ENCODE measurements at regions not wholly inside any gene's neighbourhood (a gene's known extent, or its start where the extent isn't known, plus 50 kb on each side); places are given as distances from the start of the nearest gene placed in this dataset.

DNA sequence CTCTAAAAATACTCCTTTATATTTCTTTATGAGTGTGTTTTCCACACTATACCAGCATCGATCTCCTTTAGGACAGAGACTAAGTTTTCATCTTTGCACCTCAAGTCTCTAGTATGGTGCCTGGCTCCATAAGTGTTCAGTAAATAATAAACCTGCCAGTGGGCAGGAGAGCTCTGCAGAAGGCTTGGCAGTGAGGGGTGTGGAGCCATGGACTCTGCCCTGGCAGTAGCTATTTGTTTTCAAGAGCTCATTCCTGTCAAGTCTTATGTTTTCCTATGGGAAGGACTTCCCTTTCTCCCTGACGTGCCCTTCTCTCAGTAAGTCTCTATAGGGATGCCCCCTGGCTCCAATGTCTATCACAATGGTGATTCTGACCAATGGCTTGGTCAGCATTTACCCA is 252.2 kb downstream of the PIK3R1 start (continued):
- TF ChIP-seq NFIC (IDR thresholded peaks at IDR 0.05; ENCODE audit: borderline replicate concordance) (no peak), JUND (IDR thresholded peaks at IDR 0.05) (no peak), RXRA (IDR thresholded peaks at IDR 0.05; ENCODE audit: borderline replicate concordance, low read depth) (no peak), RCOR1 (IDR thresholded peaks at IDR 0.05; ENCODE audit: low read length) (no peak), TEAD4 (IDR thresholded peaks at IDR 0.05; ENCODE audit: borderline replicate concordance, insufficient read depth) (no peak)
- TF ChIP-seq, protein P1, sequence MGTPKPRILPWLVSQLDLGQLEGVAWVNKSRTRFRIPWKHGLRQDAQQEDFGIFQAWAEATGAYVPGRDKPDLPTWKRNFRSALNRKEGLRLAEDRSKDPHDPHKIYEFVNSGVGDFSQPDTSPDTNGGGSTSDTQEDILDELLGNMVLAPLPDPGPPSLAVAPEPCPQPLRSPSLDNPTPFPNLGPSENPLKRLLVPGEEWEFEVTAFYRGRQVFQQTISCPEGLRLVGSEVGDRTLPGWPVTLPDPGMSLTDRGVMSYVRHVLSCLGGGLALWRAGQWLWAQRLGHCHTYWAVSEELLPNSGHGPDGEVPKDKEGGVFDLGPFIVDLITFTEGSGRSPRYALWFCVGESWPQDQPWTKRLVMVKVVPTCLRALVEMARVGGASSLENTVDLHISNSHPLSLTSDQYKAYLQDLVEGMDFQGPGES (IDR thresholded peaks at IDR 0.05; ENCODE audit: low read depth, low read length) = no peak
- TF ChIP-seq, protein P2, sequence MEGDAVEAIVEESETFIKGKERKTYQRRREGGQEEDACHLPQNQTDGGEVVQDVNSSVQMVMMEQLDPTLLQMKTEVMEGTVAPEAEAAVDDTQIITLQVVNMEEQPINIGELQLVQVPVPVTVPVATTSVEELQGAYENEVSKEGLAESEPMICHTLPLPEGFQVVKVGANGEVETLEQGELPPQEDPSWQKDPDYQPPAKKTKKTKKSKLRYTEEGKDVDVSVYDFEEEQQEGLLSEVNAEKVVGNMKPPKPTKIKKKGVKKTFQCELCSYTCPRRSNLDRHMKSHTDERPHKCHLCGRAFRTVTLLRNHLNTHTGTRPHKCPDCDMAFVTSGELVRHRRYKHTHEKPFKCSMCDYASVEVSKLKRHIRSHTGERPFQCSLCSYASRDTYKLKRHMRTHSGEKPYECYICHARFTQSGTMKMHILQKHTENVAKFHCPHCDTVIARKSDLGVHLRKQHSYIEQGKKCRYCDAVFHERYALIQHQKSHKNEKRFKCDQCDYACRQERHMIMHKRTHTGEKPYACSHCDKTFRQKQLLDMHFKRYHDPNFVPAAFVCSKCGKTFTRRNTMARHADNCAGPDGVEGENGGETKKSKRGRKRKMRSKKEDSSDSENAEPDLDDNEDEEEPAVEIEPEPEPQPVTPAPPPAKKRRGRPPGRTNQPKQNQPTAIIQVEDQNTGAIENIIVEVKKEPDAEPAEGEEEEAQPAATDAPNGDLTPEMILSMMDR (IDR thresholded peaks at IDR 0.05) = no peak

DNA sequence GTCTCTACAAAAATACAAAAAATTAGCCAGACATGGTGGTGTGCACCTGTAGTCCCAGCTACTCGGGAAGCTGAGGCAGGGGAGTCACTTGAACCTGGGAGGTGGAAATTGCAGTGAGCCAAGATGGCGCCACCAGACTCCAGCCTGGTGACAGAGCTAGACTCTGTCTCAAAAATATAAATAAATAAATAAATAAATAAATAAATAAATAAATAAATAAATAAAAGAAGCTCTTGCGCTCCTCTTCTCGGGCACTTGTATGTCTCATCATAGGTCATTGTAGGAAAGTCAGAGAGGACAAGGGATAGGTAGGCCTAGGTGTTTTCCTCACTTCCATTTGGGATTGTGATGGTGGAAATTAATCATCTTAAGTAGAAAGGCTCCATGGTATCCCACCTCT is 252.8 kb downstream of the PIK3R1 start:
- Histone ChIP-seq H4K20me1 (ENCODE audit: insufficient read depth) (no peaks in the 10 kb centered on the region), H3K4me1 (ENCODE audit: control insufficient read depth in 1 of 2, insufficient read depth in 2 of 2, low read depth in 1 of 2, low read length in 1 of 2) (no peaks in the 10 kb centered on the region), H3K27ac (ENCODE audit: low read depth in 2 of 2, low read length in 1 of 2) (no peak overlapping the region), H3K9me2 (no peaks in the 10 kb centered on the region), H3K4me2 (no peak overlapping the region), H3K27me3 (ENCODE audit: insufficient read depth) (no peaks in the 10 kb centered on the region), H3K9me3 (no peaks in the 10 kb centered on the region), H3K4me3 (ENCODE audit: low read depth in 2 of 2, low read length in 1 of 2) (no peak overlapping the region), H3K36me3 (replicated peaks in 1 of 2; ENCODE audit: control insufficient read depth in 1 of 2, insufficient read depth in 2 of 2, low read length in 1 of 2) (no peaks in the 10 kb centered on the region), H3F3A (replicated peaks; ENCODE audit: insufficient read depth) (no peaks in the 10 kb centered on the region), H2AFZ (ENCODE audit: low read depth) (no peak overlapping the region), H3K79me2 (ENCODE audit: insufficient read depth) (no peaks in the 10 kb centered on the region), H3K9ac (no peak overlapping the region)
- TF ChIP-seq, protein P3, sequence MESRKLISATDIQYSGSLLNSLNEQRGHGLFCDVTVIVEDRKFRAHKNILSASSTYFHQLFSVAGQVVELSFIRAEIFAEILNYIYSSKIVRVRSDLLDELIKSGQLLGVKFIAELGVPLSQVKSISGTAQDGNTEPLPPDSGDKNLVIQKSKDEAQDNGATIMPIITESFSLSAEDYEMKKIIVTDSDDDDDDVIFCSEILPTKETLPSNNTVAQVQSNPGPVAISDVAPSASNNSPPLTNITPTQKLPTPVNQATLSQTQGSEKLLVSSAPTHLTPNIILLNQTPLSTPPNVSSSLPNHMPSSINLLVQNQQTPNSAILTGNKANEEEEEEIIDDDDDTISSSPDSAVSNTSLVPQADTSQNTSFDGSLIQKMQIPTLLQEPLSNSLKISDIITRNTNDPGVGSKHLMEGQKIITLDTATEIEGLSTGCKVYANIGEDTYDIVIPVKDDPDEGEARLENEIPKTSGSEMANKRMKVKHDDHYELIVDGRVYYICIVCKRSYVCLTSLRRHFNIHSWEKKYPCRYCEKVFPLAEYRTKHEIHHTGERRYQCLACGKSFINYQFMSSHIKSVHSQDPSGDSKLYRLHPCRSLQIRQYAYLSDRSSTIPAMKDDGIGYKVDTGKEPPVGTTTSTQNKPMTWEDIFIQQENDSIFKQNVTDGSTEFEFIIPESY (IDR thresholded peaks at IDR 0.05; ENCODE audit: borderline replicate concordance, low read depth) = no peak
- TF ChIP-seq JUND (IDR thresholded peaks at IDR 0.05) = no peak
- TF ChIP-seq, protein P4, sequence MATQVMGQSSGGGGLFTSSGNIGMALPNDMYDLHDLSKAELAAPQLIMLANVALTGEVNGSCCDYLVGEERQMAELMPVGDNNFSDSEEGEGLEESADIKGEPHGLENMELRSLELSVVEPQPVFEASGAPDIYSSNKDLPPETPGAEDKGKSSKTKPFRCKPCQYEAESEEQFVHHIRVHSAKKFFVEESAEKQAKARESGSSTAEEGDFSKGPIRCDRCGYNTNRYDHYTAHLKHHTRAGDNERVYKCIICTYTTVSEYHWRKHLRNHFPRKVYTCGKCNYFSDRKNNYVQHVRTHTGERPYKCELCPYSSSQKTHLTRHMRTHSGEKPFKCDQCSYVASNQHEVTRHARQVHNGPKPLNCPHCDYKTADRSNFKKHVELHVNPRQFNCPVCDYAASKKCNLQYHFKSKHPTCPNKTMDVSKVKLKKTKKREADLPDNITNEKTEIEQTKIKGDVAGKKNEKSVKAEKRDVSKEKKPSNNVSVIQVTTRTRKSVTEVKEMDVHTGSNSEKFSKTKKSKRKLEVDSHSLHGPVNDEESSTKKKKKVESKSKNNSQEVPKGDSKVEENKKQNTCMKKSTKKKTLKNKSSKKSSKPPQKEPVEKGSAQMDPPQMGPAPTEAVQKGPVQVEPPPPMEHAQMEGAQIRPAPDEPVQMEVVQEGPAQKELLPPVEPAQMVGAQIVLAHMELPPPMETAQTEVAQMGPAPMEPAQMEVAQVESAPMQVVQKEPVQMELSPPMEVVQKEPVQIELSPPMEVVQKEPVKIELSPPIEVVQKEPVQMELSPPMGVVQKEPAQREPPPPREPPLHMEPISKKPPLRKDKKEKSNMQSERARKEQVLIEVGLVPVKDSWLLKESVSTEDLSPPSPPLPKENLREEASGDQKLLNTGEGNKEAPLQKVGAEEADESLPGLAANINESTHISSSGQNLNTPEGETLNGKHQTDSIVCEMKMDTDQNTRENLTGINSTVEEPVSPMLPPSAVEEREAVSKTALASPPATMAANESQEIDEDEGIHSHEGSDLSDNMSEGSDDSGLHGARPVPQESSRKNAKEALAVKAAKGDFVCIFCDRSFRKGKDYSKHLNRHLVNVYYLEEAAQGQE (IDR thresholded peaks at IDR 0.05; ENCODE audit: low read depth, low read length) = no peak
- TF ChIP-seq FOXM1 (IDR thresholded peaks at IDR 0.05; ENCODE audit: low read depth) = no peak
- TF ChIP-seq ELF1 (IDR thresholded peaks at IDR 0.05) = no peak
- ChIA-PET POLR2A (no interaction called here), CTCF (no interaction called here)
- WGBS (ENCODE audit: low lambda C conversion rate) = 78% methylated on average over 4 of the region's 4 CpGs
- no peak for DNase-seq
